Activated T-cell treated with anti-CD3 and anti-CD28 coated beads, Interleukin-2, amount 50 U/mL, for 24 hours (primary cell): ENCODE measurements at regions not wholly inside any gene's neighbourhood (a gene's known extent, or its start where the extent isn't known, plus 50 kb on each side); places are given as distances from the start of the nearest gene placed in this dataset.
"Not testable (repeated sequence)": the region's sequence is repeated elsewhere in the genome, so short reads cannot be mapped to it uniquely, and the experiment has no call there.

Source experiments
- DNase-seq: peaks from one replicate; pipeline ENCODE4 v3.0.0-alpha.2; 2020
- H3K27ac Mint-ChIP-seq: 2 replicates; pipeline ENCODE4 v1.8.0; 2020; ENCODE audit warnings: mild to moderate bottlenecking, mixed read lengths
- H3K27me3 Mint-ChIP-seq: 2 replicates; pipeline ENCODE4 v1.8.0; 2020; ENCODE audit warnings: mixed read lengths
- H3K36me3 Mint-ChIP-seq: 2 replicates; pipeline ENCODE4 v1.8.0; 2020; ENCODE audit warnings: low read depth, mixed read lengths
- H3K4me1 Mint-ChIP-seq: 2 replicates; pipeline ENCODE4 v1.8.0; 2020; ENCODE audit warnings: low read depth, mixed read lengths
- H3K4me3 Mint-ChIP-seq: 2 replicates; pipeline ENCODE4 v1.8.0; 2020; ENCODE audit warnings: mild to moderate bottlenecking, moderate library complexity, mixed read lengths
- H3K9me3 Mint-ChIP-seq: 2 replicates; pipeline ENCODE4 v1.8.0; 2020; ENCODE audit warnings: mixed read lengths

- H3K27ac Mint-ChIP-seq = no peak overlapping the region
- peaks cover 3% of the 10 kb centered on the region for H3K4me1 Mint-ChIP-seq
- DNase-seq = no peak
- H3K4me3 Mint-ChIP-seq = no peak overlapping the region
- peaks cover 4% of the 10 kb centered on the region for H3K27me3 Mint-ChIP-seq
- no peaks in the 10 kb centered on the region for H3K9me3 Mint-ChIP-seq
- peaks cover 1% of the 10 kb centered on the region for H3K36me3 Mint-ChIP-seq
Measured at GRCh38 chr1:232426801-232427200, 203.1 kb downstream of the SIPA1L2 start.

GRCh38 chr1:232425421-232425820, 204.5 kb downstream of the SIPA1L2 start:
- Mint-ChIP-seq H3K9me3 (no peaks in the 10 kb centered on the region), H3K4me3 (no peak overlapping the region), H3K36me3 (peaks cover 1% of the 10 kb centered on the region), H3K27ac (no peak overlapping the region), H3K4me1 (peaks cover 9% of the 10 kb centered on the region), H3K27me3 (peaks cover 4% of the 10 kb centered on the region)
- DNase-seq = no peak

GRCh38 chr1:232423591-232423990, 206.3 kb downstream of the SIPA1L2 start:
- Mint-ChIP-seq H3K9me3 (no peaks in the 10 kb centered on the region), H3K27me3 (peaks cover 8% of the 10 kb centered on the region), H3K4me1 (peaks cover 9% of the 10 kb centered on the region), H3K4me3 (no peak overlapping the region), H3K36me3 (peaks cover 1% of the 10 kb centered on the region), H3K27ac (no peak overlapping the region)
- no peak for DNase-seq

GRCh38 chr1:232422898-232423297, 207.0 kb downstream of the SIPA1L2 start:
- Mint-ChIP-seq H3K27me3 (peaks cover 7% of the 10 kb centered on the region), H3K9me3 (no peaks in the 10 kb centered on the region), H3K4me3 (no peak overlapping the region), H3K4me1 (peaks cover 9% of the 10 kb centered on the region), H3K27ac (no peak overlapping the region), H3K36me3 (peaks cover 1% of the 10 kb centered on the region)
- DNase-seq = no peak

GRCh38 chr1:232422098-232422497, 207.8 kb downstream of the SIPA1L2 start:
- no peak overlapping the region for H3K4me3 Mint-ChIP-seq
- peaks cover 7% of the 10 kb centered on the region for H3K27me3 Mint-ChIP-seq
- no peaks in the 10 kb centered on the region for H3K9me3 Mint-ChIP-seq
- H3K36me3 Mint-ChIP-seq = peaks cover 1% of the 10 kb centered on the region
- H3K27ac Mint-ChIP-seq = no peak overlapping the region
- DNase-seq = no peak
- peaks cover 9% of the 10 kb centered on the region for H3K4me1 Mint-ChIP-seq

GRCh38 chr1:232421143-232421796, 208.7 kb downstream of the SIPA1L2 start:
- H3K4me3 Mint-ChIP-seq = no peak overlapping the region
- no peaks in the 10 kb centered on the region for H3K9me3 Mint-ChIP-seq
- peaks cover 1% of the 10 kb centered on the region for H3K36me3 Mint-ChIP-seq
- DNase-seq = no peak
- peaks cover 7% of the 10 kb centered on the region for H3K27me3 Mint-ChIP-seq
- no peak overlapping the region for H3K27ac Mint-ChIP-seq
- H3K4me1 Mint-ChIP-seq = peaks cover 9% of the 10 kb centered on the region

GRCh38 chr1:232417636-232418248, 212.2 kb downstream of the SIPA1L2 start:
- no peaks in the 10 kb centered on the region for H3K9me3 Mint-ChIP-seq
- no peak overlapping the region for H3K27ac Mint-ChIP-seq
- peaks cover 12% of the 10 kb centered on the region for H3K27me3 Mint-ChIP-seq

GRCh38 chr1:232416026-232416568, 213.8 kb downstream of the SIPA1L2 start:
- Mint-ChIP-seq H3K36me3 (peaks cover 7% of the 10 kb centered on the region), H3K4me3 (no peak overlapping the region), H3K27ac (no peak overlapping the region), H3K9me3 (no peaks in the 10 kb centered on the region), H3K4me1 (peaks cover 2% of the 10 kb centered on the region), H3K27me3 (peaks cover 12% of the 10 kb centered on the region)
- no peak for DNase-seq

More at GRCh38 chr1:232417636-232418248, 212.2 kb downstream of the SIPA1L2 start:
- Mint-ChIP-seq H3K36me3 (peaks cover 5% of the 10 kb centered on the region), H3K4me1 (peaks cover 9% of the 10 kb centered on the region), H3K4me3 (no peak overlapping the region)
- DNase-seq = no peak

GRCh38 chr1:232415481-232415880, 214.5 kb downstream of the SIPA1L2 start:
- H3K27ac Mint-ChIP-seq, H3K4me3 Mint-ChIP-seq, H3K36me3 Mint-ChIP-seq, H3K9me3 Mint-ChIP-seq, DNase-seq, H3K4me1 Mint-ChIP-seq: not testable (repeated sequence)
- peaks cover 12% of the 10 kb centered on the region for H3K27me3 Mint-ChIP-seq

- peaks cover 5% of the 10 kb centered on the region for H3K27me3 Mint-ChIP-seq
- peaks cover 11% of the 10 kb centered on the region for H3K36me3 Mint-ChIP-seq
- DNase-seq = no peak
- no peak overlapping the region for H3K27ac Mint-ChIP-seq
- H3K9me3 Mint-ChIP-seq = peaks cover 5% of the 10 kb centered on the region
- H3K4me3 Mint-ChIP-seq = no peak overlapping the region
- no peaks in the 10 kb centered on the region for H3K4me1 Mint-ChIP-seq
Measured at GRCh38 chr1:232414100-232414499, 215.8 kb downstream of the SIPA1L2 start.

GRCh38 chr1:232413674-232414073, 216.3 kb downstream of the SIPA1L2 start:
- H3K27ac Mint-ChIP-seq = no peak overlapping the region
- H3K4me1 Mint-ChIP-seq = no peaks in the 10 kb centered on the region
- DNase-seq = no peak
- H3K36me3 Mint-ChIP-seq = peaks cover 11% of the 10 kb centered on the region
- peaks cover 5% of the 10 kb centered on the region for H3K9me3 Mint-ChIP-seq
- H3K4me3 Mint-ChIP-seq = no peak overlapping the region
- peaks cover 5% of the 10 kb centered on the region for H3K27me3 Mint-ChIP-seq

- Mint-ChIP-seq H3K27me3 (no peaks in the 10 kb centered on the region), H3K4me1 (no peaks in the 10 kb centered on the region), H3K9me3 (peaks cover 5% of the 10 kb centered on the region), H3K27ac (no peak overlapping the region), H3K36me3 (peaks cover 7% of the 10 kb centered on the region), H3K4me3 (no peak overlapping the region)
- no peak for DNase-seq
Measured at GRCh38 chr1:232409584-232409983, 220.3 kb downstream of the SIPA1L2 start.

- H3K36me3 Mint-ChIP-seq = peaks cover 11% of the 10 kb centered on the region
- DNase-seq = no peak
- no peak overlapping the region for H3K27ac Mint-ChIP-seq
- H3K9me3 Mint-ChIP-seq = peaks cover 5% of the 10 kb centered on the region
- H3K4me3 Mint-ChIP-seq = no peak overlapping the region
- H3K27me3 Mint-ChIP-seq = no peaks in the 10 kb centered on the region
- H3K4me1 Mint-ChIP-seq = no peaks in the 10 kb centered on the region
Measured at GRCh38 chr1:232407120-232407519, 222.8 kb downstream of the SIPA1L2 start.

- no peak overlapping the region for H3K4me3 Mint-ChIP-seq
Measured at GRCh38 chr1:232405781-232406180, 224.2 kb downstream of the SIPA1L2 start.

GRCh38 chr1:232404981-232405731, 224.8 kb downstream of the SIPA1L2 start:
- no peak overlapping the region for H3K4me3 Mint-ChIP-seq
- H3K9me3 Mint-ChIP-seq = peaks cover 5% of the 10 kb centered on the region
- no peak for DNase-seq
- no peaks in the 10 kb centered on the region for H3K4me1 Mint-ChIP-seq
- peaks cover 9% of the 10 kb centered on the region for H3K36me3 Mint-ChIP-seq
- no peak overlapping the region for H3K27ac Mint-ChIP-seq
- H3K27me3 Mint-ChIP-seq = no peaks in the 10 kb centered on the region

More at GRCh38 chr1:232405781-232406180, 224.2 kb downstream of the SIPA1L2 start:
- peaks cover 5% of the 10 kb centered on the region for H3K9me3 Mint-ChIP-seq
- H3K27me3 Mint-ChIP-seq = no peaks in the 10 kb centered on the region
- peaks cover 9% of the 10 kb centered on the region for H3K36me3 Mint-ChIP-seq
- no peaks in the 10 kb centered on the region for H3K4me1 Mint-ChIP-seq
- no peak overlapping the region for H3K27ac Mint-ChIP-seq
- DNase-seq = no peak
